ENCODE measurements at regions not wholly inside any gene's neighbourhood (a gene's known extent, or its start where the extent isn't known, plus 50 kb on each side); places are given as distances from the start of the nearest gene placed in this dataset.

- no peak for DNase-seq
Observed at GRCh38 chr5:163369776-163370385, 67.5 kb upstream of the CCNG1 start.

- no peak for DNase-seq
Observed at GRCh38 chr5:163373436-163374084, 63.8 kb upstream of the CCNG1 start.

- no peak for DNase-seq
Observed at GRCh38 chr5:163377982-163378381, 59.4 kb upstream of the CCNG1 start.

GRCh38 chr5:163379298-163380155 lies 57.9 kb upstream of the CCNG1 start:
- DNase-seq = no peak

- no peak for DNase-seq
Observed at GRCh38 chr5:163381832-163382231, 55.6 kb upstream of the CCNG1 start.

GRCh38 chr5:163383754-163384153 lies 53.6 kb upstream of the CCNG1 start:
- DNase-seq = no peak

DNA sequence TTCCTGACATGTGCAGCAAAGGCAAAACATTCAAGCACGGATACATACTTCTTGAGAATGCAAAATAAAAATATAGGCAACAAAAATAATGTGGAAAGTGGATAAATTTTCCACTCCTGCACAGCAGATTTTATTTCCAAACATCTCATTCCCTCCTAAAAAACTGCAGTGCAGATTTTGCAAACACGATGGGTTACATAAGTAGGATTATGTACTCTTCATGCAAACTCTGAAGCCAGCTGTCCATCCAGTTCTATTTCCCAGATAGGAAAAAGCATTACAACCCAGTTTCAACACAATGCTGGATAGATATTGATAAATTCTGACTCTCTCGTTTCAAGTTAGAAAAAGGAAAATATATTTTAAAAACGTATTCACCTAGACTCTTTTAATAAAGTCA lies 52.7 kb upstream of the CCNG1 start:
- DNase-seq = no peak

- DNase-seq = no peak
Observed at GRCh38 chr5:163385271-163385670, 52.1 kb upstream of the CCNG1 start.

DNA sequence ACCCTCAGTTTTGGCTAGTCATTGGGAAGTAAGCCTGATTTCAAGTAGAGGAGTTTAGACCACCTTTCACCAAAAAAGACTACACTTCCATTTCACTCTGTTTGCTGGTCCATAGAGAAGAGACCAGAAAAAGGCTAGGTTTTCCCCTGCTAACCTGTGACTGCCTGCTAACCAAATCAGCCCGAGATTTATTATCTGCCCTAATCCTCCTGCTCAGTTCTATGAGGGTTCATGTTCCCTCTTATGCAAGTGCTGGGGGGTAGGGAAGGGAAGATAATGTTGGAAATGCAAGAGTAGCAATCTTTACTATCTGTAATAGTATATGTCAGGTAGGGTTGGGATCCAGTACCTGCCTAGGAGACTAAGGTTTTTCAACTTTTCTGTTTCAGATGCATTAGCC lies 51.6 kb upstream of the CCNG1 start:
- DNase-seq = no peak

- DNase-seq = no peak
Observed at GRCh38 chr5:163386352-163386751, 51.0 kb upstream of the CCNG1 start.

DNA sequence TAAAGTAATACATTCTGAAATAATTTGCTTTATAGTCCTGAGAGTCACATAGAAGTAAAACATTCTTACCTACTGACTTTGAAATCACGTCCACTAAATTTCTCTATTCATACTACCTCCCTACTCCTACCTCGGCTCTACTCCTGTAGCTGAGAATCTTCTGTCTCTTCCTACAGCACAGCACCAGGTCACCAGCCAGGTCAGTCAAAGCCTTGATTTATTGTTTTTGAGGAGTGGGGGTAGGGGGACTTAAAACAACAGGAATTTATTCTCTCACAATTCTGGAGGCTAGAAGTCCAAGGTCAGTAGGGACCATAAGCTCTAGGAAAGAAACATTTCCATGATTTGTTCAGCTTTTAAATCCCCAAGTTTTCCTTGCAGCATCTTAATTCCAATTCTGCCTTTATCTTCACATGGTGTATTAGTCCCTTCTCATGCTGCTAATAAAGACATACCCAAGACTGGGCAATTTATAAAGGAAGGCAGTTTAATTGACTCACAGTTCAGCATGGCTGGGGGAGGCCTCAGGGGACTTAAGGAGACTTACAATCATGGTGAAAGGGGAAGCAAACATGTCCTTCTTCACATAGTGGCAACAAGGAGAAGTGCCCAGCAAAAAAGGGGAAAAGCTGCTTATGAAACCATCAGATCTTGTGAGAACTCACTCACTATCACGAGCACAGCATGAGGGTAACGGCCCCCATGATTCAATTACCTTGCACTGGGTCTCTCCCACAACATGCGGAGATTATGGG lies 49.6 kb upstream of the CCNG1 start:
- DNase-seq = no peak
